ENCODE measurements at regions not wholly inside any gene's neighbourhood (a gene's known extent, or its start where the extent isn't known, plus 50 kb on each side); places are given as distances from the start of the nearest gene placed in this dataset.
"Not testable (repeated sequence)": the region's sequence is repeated elsewhere in the genome, so short reads cannot be mapped to it uniquely, and the experiment has no call there.

- no peak overlapping the region for H3K4me3 ChIP-seq (ENCODE audit: low read depth, low read length)
- TF ChIP-seq, protein P1, sequence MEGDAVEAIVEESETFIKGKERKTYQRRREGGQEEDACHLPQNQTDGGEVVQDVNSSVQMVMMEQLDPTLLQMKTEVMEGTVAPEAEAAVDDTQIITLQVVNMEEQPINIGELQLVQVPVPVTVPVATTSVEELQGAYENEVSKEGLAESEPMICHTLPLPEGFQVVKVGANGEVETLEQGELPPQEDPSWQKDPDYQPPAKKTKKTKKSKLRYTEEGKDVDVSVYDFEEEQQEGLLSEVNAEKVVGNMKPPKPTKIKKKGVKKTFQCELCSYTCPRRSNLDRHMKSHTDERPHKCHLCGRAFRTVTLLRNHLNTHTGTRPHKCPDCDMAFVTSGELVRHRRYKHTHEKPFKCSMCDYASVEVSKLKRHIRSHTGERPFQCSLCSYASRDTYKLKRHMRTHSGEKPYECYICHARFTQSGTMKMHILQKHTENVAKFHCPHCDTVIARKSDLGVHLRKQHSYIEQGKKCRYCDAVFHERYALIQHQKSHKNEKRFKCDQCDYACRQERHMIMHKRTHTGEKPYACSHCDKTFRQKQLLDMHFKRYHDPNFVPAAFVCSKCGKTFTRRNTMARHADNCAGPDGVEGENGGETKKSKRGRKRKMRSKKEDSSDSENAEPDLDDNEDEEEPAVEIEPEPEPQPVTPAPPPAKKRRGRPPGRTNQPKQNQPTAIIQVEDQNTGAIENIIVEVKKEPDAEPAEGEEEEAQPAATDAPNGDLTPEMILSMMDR (IDR thresholded peaks at IDR 0.05; ENCODE audit: low read depth, low read length): no peak
- DNase-seq (ENCODE audit: low read depth, low spot score): no peak
- in situ Hi-C loops (cut with HindIII; ENCODE audit: low sequenced_read_pairs): no loop called here
These were observed 462.5 kb downstream of the SETD4 start for GRCh38 chr21:35597750-35598339.

DNA sequence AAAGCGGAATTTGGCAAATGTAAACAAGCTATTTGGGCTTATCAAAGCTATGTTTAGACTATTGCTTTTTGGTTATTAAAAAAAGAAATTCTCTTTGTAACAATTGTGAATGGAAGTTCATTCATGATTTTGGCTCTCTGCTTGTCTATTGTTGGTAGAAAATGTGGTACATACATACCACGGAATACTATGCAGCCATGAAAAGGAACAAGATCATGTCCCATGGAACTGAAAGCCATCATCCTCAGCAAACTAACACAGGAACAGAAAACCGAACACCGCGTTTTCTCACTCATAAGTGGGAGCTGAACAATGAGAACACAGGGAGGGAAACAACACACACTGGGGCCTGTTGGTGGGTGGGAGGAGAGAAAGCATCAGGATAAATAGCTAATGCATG is 465.4 kb downstream of the SETD4 start:
- DNase-seq (ENCODE audit: low read depth, low spot score): no peak
- TF ChIP-seq, protein P1 (IDR thresholded peaks at IDR 0.05; ENCODE audit: low read depth, low read length): no peak
- no peak overlapping the region for H3K4me3 ChIP-seq (ENCODE audit: low read depth, low read length)
- in situ Hi-C loops (cut with HindIII; ENCODE audit: low sequenced_read_pairs): no loop called here

GRCh38 chr21:35593000-35593502 is 467.3 kb downstream of the SETD4 start:
- H3K4me3 ChIP-seq (ENCODE audit: low read depth, low read length): no peak overlapping the region
- in situ Hi-C loops (cut with HindIII; ENCODE audit: low sequenced_read_pairs): no loop called here
- TF ChIP-seq, protein P1 (IDR thresholded peaks at IDR 0.05; ENCODE audit: low read depth, low read length): no peak
- DNase-seq (ENCODE audit: low read depth, low spot score): peak; percentile 77

GRCh38 chr21:35590284-35590683 is 470.0 kb downstream of the SETD4 start:
- H3K4me3 ChIP-seq (ENCODE audit: low read depth, low read length); in situ Hi-C loops (cut with HindIII; ENCODE audit: low sequenced_read_pairs); DNase-seq (ENCODE audit: low read depth, low spot score): not testable (repeated sequence)

GRCh38 chr21:35587841-35588380 is 472.4 kb downstream of the SETD4 start:
- no peak for DNase-seq (ENCODE audit: low read depth, low spot score)
- in situ Hi-C loops (cut with HindIII; ENCODE audit: low sequenced_read_pairs): no loop called here
- TF ChIP-seq, protein P1 (IDR thresholded peaks at IDR 0.05; ENCODE audit: low read depth, low read length): no peak
- no peak overlapping the region for H3K4me3 ChIP-seq (ENCODE audit: low read depth, low read length)

DNA sequence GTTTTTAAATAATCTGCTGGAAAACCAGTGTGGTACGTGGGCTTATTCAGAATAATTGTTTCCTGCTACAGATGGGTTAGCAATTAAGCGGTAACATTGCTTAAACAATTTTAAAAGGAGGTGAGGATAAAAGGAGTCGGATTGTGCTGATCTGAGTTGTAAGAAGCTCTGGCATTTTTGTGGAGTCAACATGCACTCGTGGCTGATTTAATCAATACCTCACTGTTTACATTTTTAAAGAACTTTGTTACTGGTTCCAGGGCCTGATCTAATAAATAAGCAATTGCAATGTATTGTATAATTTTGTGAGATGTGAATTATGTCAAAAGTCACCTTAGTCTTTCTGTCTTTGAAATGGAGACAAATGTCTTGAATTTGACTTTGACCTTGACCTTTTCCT is 474.0 kb downstream of the SETD4 start:
- TF ChIP-seq, protein P1 (IDR thresholded peaks at IDR 0.05; ENCODE audit: low read depth, low read length): no peak
- in situ Hi-C loops (cut with HindIII; ENCODE audit: low sequenced_read_pairs): no loop called here
- H3K4me3 ChIP-seq (ENCODE audit: low read depth, low read length): no peak overlapping the region
- no peak for DNase-seq (ENCODE audit: low read depth, low spot score)

DNA sequence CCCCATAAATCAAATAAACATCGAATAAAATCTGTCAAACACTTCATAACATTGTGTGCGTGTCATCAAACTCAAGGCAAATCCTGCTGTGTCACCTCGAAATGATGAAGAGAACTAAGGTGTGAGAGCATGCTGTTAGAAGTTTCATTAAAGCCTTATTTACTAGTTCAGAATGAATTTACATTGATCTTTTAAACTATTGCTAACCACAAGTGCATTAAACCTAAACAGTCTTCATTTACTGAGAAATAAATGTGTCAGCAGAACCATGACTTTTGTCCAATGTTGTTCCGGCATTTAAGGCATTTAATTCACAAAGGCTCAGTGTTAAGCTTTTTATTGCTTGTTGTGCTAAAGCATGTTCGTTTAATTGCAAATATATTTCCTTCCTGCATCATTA is 474.4 kb downstream of the SETD4 start:
- H3K4me3 ChIP-seq (ENCODE audit: low read depth, low read length): no peak overlapping the region
- no peak for DNase-seq (ENCODE audit: low read depth, low spot score)
- TF ChIP-seq, protein P1 (IDR thresholded peaks at IDR 0.05; ENCODE audit: low read depth, low read length): no peak
- in situ Hi-C loops (cut with HindIII; ENCODE audit: low sequenced_read_pairs): no loop called here
